ENCODE measurements at regions not wholly inside any gene's neighbourhood (a gene's known extent, or its start where the extent isn't known, plus 50 kb on each side); places are given as distances from the start of the nearest gene placed in this dataset.

DNA sequence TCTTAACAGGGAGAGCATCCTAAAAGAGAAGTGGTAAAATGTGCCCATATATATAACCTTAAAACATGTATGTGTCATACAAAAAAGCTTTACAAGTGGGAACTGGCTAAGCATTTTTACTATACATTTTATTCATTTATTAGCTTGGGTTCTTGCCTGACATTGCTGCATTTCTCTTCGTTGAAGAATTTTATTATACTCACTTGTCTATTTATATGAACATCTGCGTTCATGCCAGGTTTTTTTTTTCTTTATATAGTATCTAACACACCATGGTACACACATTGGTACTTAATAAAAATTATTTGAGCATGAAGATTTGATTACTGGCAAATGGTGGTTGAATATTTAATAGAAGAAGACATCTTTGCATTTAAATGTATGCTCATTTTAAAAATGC lies 492.3 kb downstream of the SPATA31D1 start:
- TF ChIP-seq RAD21 (IDR thresholded peaks at IDR 0.05; ENCODE audit: low read depth) (no peak), FOSL1 (IDR thresholded peaks at IDR 0.05; ENCODE audit: low read depth) (no peak), CEBPB (IDR thresholded peaks at IDR 0.05; ENCODE audit: low read depth) (no peak), YY1 (IDR thresholded peaks at IDR 0.05; ENCODE audit: extremely low read depth, insufficient replicate concordance, low read depth, low read length) (no peak), EZH2phosphoT487 (IDR thresholded peaks at IDR 0.05; ENCODE audit: borderline replicate concordance) (no peak), POLR2A (IDR thresholded peaks at IDR 0.05; ENCODE audit: borderline replicate concordance, extremely low read depth, insufficient read depth, insufficient read length) (no peak), JUND (IDR thresholded peaks at IDR 0.05) (no peak), SIN3A (IDR thresholded peaks at IDR 0.05; ENCODE audit: low read depth) (no peak), ZNF274 (IDR thresholded peaks at IDR 0.05; ENCODE audit: low read depth, low read length) (no peak), SP1 (IDR thresholded peaks at IDR 0.05; ENCODE audit: low read depth) (no peak), EGR1 (IDR thresholded peaks at IDR 0.05; ENCODE audit: low read depth) (no peak), POLR2AphosphoS5 (IDR thresholded peaks at IDR 0.05; ENCODE audit: low read depth, low read length) (no peak), TCF7L2 (IDR thresholded peaks at IDR 0.05; ENCODE audit: borderline replicate concordance, extremely low read depth, insufficient read depth, insufficient read length) (no peak)
- TF ChIP-seq, protein P1, sequence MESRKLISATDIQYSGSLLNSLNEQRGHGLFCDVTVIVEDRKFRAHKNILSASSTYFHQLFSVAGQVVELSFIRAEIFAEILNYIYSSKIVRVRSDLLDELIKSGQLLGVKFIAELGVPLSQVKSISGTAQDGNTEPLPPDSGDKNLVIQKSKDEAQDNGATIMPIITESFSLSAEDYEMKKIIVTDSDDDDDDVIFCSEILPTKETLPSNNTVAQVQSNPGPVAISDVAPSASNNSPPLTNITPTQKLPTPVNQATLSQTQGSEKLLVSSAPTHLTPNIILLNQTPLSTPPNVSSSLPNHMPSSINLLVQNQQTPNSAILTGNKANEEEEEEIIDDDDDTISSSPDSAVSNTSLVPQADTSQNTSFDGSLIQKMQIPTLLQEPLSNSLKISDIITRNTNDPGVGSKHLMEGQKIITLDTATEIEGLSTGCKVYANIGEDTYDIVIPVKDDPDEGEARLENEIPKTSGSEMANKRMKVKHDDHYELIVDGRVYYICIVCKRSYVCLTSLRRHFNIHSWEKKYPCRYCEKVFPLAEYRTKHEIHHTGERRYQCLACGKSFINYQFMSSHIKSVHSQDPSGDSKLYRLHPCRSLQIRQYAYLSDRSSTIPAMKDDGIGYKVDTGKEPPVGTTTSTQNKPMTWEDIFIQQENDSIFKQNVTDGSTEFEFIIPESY (IDR thresholded peaks at IDR 0.05; ENCODE audit: extremely low read depth, insufficient replicate concordance, low read length), result no peak
- TF ChIP-seq, protein P2, sequence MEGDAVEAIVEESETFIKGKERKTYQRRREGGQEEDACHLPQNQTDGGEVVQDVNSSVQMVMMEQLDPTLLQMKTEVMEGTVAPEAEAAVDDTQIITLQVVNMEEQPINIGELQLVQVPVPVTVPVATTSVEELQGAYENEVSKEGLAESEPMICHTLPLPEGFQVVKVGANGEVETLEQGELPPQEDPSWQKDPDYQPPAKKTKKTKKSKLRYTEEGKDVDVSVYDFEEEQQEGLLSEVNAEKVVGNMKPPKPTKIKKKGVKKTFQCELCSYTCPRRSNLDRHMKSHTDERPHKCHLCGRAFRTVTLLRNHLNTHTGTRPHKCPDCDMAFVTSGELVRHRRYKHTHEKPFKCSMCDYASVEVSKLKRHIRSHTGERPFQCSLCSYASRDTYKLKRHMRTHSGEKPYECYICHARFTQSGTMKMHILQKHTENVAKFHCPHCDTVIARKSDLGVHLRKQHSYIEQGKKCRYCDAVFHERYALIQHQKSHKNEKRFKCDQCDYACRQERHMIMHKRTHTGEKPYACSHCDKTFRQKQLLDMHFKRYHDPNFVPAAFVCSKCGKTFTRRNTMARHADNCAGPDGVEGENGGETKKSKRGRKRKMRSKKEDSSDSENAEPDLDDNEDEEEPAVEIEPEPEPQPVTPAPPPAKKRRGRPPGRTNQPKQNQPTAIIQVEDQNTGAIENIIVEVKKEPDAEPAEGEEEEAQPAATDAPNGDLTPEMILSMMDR (IDR thresholded peaks at IDR 0.05 in 2 of 3, conservative IDR thresholded peaks at IDR 0.05 in 1 of 3; ENCODE audit: borderline replicate concordance in 1 of 3, insufficient read depth in 1 of 3, low read depth in 2 of 3, low read length in 2 of 3), result no peak
- TF ChIP-seq, protein P3, sequence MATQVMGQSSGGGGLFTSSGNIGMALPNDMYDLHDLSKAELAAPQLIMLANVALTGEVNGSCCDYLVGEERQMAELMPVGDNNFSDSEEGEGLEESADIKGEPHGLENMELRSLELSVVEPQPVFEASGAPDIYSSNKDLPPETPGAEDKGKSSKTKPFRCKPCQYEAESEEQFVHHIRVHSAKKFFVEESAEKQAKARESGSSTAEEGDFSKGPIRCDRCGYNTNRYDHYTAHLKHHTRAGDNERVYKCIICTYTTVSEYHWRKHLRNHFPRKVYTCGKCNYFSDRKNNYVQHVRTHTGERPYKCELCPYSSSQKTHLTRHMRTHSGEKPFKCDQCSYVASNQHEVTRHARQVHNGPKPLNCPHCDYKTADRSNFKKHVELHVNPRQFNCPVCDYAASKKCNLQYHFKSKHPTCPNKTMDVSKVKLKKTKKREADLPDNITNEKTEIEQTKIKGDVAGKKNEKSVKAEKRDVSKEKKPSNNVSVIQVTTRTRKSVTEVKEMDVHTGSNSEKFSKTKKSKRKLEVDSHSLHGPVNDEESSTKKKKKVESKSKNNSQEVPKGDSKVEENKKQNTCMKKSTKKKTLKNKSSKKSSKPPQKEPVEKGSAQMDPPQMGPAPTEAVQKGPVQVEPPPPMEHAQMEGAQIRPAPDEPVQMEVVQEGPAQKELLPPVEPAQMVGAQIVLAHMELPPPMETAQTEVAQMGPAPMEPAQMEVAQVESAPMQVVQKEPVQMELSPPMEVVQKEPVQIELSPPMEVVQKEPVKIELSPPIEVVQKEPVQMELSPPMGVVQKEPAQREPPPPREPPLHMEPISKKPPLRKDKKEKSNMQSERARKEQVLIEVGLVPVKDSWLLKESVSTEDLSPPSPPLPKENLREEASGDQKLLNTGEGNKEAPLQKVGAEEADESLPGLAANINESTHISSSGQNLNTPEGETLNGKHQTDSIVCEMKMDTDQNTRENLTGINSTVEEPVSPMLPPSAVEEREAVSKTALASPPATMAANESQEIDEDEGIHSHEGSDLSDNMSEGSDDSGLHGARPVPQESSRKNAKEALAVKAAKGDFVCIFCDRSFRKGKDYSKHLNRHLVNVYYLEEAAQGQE (IDR thresholded peaks at IDR 0.05; ENCODE audit: low read depth), result no peak
- TF ChIP-seq, protein P4, sequence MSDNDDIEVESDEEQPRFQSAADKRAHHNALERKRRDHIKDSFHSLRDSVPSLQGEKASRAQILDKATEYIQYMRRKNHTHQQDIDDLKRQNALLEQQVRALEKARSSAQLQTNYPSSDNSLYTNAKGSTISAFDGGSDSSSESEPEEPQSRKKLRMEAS (IDR thresholded peaks at IDR 0.05), result no peak
- RAD21 ChIA-PET (ENCODE audit: low non-redundant PET in 1 of 2, low total read pairs in 2 of 2, uncharacterized antibody in 2 of 2, unreplicated experiment in 2 of 2), result no interaction called here
- ATAC-seq (no peak), DNase-seq (ENCODE audit: low read depth, low spot score) (no peak)
- POLR2A ChIA-PET, result no interaction called here
- CTCF ChIA-PET, result no interaction called here
- no peaks in the 10 kb centered on the region for H3K27me3 ChIP-seq (ENCODE audit: insufficient read depth, low read length)
- no peaks in the 10 kb centered on the region for H3K36me3 ChIP-seq (ENCODE audit: control insufficient read depth in 1 of 2, insufficient read depth in 2 of 2, low read length in 2 of 2)
- no peaks in the 10 kb centered on the region for H3K79me2 ChIP-seq (ENCODE audit: insufficient read depth, low read length)
- H4K20me1 ChIP-seq (ENCODE audit: insufficient read depth), result no peaks in the 10 kb centered on the region
- no peak overlapping the region for H3K9ac ChIP-seq (ENCODE audit: low read length)
- intact Hi-C loops (cut with micrococcal nuclease), result no loop called here
- no peaks in the 10 kb centered on the region for H3K4me1 ChIP-seq (ENCODE audit: control insufficient read depth in 1 of 2, insufficient read depth in 2 of 2, low read length in 2 of 2)
- H3K4me2 ChIP-seq (ENCODE audit: low read length), result no peak overlapping the region
- H3K4me3 ChIP-seq (replicated peaks in 1 of 2; ENCODE audit: low read depth in 1 of 2, low read length in 2 of 2), result no peak overlapping the region
- BruUV-seq (replicated peaks), result no TSS peak
- peaks cover 0 to 15% of the 10 kb centered on the region in 2 experiments; a peak in 1 of 4 replicates for H3K9me3 ChIP-seq (ENCODE audit: control insufficient read depth in 1 of 2, insufficient read depth in 1 of 2, low read depth in 1 of 2, low read length in 2 of 2)
- no peak overlapping the region for H2AFZ ChIP-seq (ENCODE audit: low read depth, low read length, poor library complexity, severe bottlenecking)
- no peak overlapping the region for H3K27ac ChIP-seq (ENCODE audit: low read depth, low read length)
- H3K9me2 ChIP-seq (ENCODE audit: insufficient read depth), result no peaks in the 10 kb centered on the region
